ENCODE measurements at regions not wholly inside any gene's neighbourhood (a gene's known extent, or its start where the extent isn't known, plus 50 kb on each side); places are given as distances from the start of the nearest gene placed in this dataset.

GRCh38 chr5:109937951-109938350 is 248.2 kb downstream of the MAN2A1 start:
- no TSS peak for BruUV-seq (replicated peaks)
- intact Hi-C loops (cut with micrococcal nuclease; ENCODE audit: unreplicated experiment) = no loop called here
- in situ Hi-C loops (cut with MboI) = no loop called here
- Histone ChIP-seq H4K20me1 (ENCODE audit: control insufficient read depth, insufficient read depth) (no peaks in the 10 kb centered on the region), H3K9ac (ENCODE audit: control insufficient read depth, insufficient read depth, low read length) (no peak overlapping the region), H3K36me3 (ENCODE audit: control insufficient read depth in 2 of 2, insufficient read depth in 2 of 2, low read length in 1 of 2) (no peaks in the 10 kb centered on the region), H3K27me3 (replicated peaks in 1 of 2; ENCODE audit: control insufficient read depth in 2 of 2, insufficient read depth in 2 of 2, low read length in 1 of 2) (0 out of 4 replicates have a peak, but pooled peaks cover 0 to under 1% of the 10 kb centered on the region in 2 experiments), H3K9me3 (replicated peaks; ENCODE audit: control insufficient read depth, insufficient read depth, low read length) (no peaks in the 10 kb centered on the region), H3K4me1 (ENCODE audit: control insufficient read depth, insufficient read depth, low read length) (no peaks in the 10 kb centered on the region), H3K27ac (ENCODE audit: control insufficient read depth, insufficient read depth) (no peak overlapping the region), H3K79me2 (ENCODE audit: control insufficient read depth, insufficient read depth, low read length) (no peaks in the 10 kb centered on the region), H2AFZ (ENCODE audit: control insufficient read depth, low read depth, low read length) (no peak overlapping the region), H3K4me3 (no peak overlapping the region), H3K4me2 (ENCODE audit: control insufficient read depth, insufficient read depth) (no peak overlapping the region)
- ChIA-PET SMC1A (ENCODE audit: uncharacterized antibody, unreplicated experiment) (no interaction called here), RAD21 (ENCODE audit: unreplicated experiment) (no interaction called here), POLR2A (no interaction called here), CTCF (interaction anchor here (1.2 kb wide), 1 partner anchor 14 kb away, joined by 3 read pairs; no protein-coding TSS in a partner anchor)
- FAIRE-seq (no peak), ATAC-seq (no peak), DNase-seq (ENCODE audit: low read depth, low spot score) (no peak)
- TF ChIP-seq NBN (IDR thresholded peaks at IDR 0.05) (no peak), RAD51 (IDR thresholded peaks at IDR 0.05) (no peak), ESRRA (IDR thresholded peaks at IDR 0.05; ENCODE audit: low read length) (no peak), YY1 (IDR thresholded peaks at IDR 0.05; ENCODE audit: low read depth, low read length) (no peak), TARDBP (IDR thresholded peaks at IDR 0.05; ENCODE audit: borderline replicate concordance) (no peak), ZNF274 (IDR thresholded peaks at IDR 0.05; ENCODE audit: insufficient read depth, insufficient read length) (no peak), PAX8 (IDR thresholded peaks at IDR 0.05) (no peak), ZNF687 (IDR thresholded peaks at IDR 0.05) (no peak), NFYA (IDR thresholded peaks at IDR 0.05; ENCODE audit: borderline replicate concordance, low read depth, low read length) (no peak), CHD2 (IDR thresholded peaks at IDR 0.05; ENCODE audit: borderline replicate concordance, low read depth, low read length) (no peak), POU2F2 (IDR thresholded peaks at IDR 0.05; ENCODE audit: borderline replicate concordance, low read depth, low read length) (no peak), ZNF622 (IDR thresholded peaks at IDR 0.05) (no peak), ZNF217 (IDR thresholded peaks at IDR 0.05) (no peak)
- WGBS (ENCODE audit: insufficient coverage, insufficient replicate concordance, low lambda C conversion rate, missing lambda C conversion rate) = 54% methylated on average over 4 of the region's 4 CpGs

All from GM12878 (cell line).